ENCODE measurements at regions not wholly inside any gene's neighbourhood (a gene's known extent, or its start where the extent isn't known, plus 50 kb on each side); places are given as distances from the start of the nearest gene placed in this dataset.

DNA sequence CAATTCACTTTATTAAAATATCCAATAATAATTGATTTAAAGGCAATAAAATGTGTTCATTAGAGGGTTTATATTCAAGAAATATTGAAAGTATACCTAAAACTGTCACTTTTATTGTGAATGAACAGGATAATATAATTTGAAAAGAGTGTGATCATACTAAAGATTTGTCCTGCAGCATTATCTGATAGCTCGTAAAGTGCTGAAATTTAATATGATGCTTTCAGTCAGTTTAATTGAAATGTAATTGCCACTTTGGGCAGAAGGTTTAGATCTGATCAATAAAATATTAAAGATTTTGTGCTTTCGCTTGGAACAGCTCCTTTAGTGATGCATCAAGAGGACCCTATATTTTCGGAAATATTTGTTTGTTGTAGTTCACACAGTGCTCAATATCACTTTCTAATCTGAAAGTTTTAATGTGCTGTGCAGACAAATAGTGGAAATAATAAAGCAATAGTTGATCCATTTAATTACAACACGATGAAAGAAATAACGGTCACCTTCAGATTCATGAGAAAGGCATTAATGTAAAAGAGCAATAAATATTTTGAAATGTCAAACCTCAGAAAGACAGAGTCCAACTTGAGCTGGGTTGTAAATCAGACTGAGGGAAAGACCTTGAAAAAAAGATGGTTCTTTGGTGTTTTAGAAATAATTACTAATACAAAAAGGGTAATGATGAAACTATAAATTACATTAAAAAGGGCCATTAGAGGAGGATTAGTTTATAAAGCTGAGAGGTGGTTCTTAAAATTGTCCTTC lies 129.7 kb upstream of the MEIS2 start:
- Histone ChIP-seq H3K36me3 (no peaks in the 10 kb centered on the region), H3K4me3 (no peak overlapping the region), H3K4me1 (no peaks in the 10 kb centered on the region), H3K27me3 (no peaks in the 10 kb centered on the region; the same call in 1 of the 2 replicates), H3K9me3 (replicated peaks) (no peaks in the 10 kb centered on the region), H3K27ac (no peak overlapping the region)
- DNase-seq = no peak

- Histone ChIP-seq H3K27me3 (no peaks in the 10 kb centered on the region), H3K9me3 (replicated peaks) (no peaks in the 10 kb centered on the region), H3K36me3 (no peaks in the 10 kb centered on the region), H3K4me1 (no peaks in the 10 kb centered on the region), H3K4me3 (no peak overlapping the region), H3K27ac (no peak overlapping the region)
- DNase-seq = no peak
Measured at GRCh38 chr15:37245358-37245757, 145.0 kb upstream of the MEIS2 start.

- Histone ChIP-seq H3K4me1 (no peaks in the 10 kb centered on the region), H3K9me3 (replicated peaks) (no peaks in the 10 kb centered on the region), H3K27ac (no peak overlapping the region), H3K27me3 (no peaks in the 10 kb centered on the region), H3K4me3 (no peak overlapping the region), H3K36me3 (no peaks in the 10 kb centered on the region)
- DNase-seq = no peak
Measured at GRCh38 chr15:37246065-37246464, 145.7 kb upstream of the MEIS2 start.

DNA sequence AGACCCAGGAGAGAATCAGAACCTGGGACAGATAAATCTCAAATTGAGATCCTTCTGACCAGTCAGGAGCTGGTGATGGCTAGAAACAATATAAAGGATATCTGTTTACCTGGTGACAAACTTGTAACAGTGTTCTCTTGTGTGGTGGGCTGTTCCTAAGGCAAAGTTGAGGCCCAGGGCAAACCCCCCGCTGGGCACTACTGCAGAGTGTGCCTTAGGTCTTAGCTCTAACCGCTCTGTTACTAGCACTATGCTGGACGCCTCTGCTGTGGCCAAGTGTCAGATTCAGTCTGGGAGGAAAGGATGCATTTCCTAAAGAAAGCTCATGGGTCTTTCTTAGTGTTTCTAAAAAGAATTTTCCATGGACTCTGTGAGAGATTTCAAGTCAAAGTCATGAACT lies 146.5 kb upstream of the MEIS2 start:
- DNase-seq = no peak
- Histone ChIP-seq H3K36me3 (no peaks in the 10 kb centered on the region), H3K9me3 (replicated peaks) (no peaks in the 10 kb centered on the region), H3K4me1 (no peaks in the 10 kb centered on the region), H3K4me3 (no peak overlapping the region), H3K27me3 (no peaks in the 10 kb centered on the region), H3K27ac (no peak overlapping the region)

DNA sequence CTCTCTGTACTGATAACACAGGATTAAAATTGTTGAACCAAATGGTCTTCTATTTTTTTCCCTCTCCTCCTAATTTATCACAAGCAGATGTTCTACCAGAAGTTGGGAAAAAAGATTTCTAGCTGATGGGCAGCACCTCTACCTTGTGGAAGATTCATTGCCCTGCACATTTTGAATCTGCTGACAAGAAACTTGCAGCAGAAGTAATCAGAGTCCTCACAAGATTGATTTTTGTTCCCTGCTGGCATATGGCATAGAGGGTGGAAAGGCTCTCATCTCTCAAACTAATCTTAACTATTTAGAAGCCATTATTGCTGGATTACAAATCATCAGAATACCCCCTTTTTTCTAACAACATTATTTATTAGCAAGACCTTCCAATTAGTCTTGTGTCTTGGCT lies 148.9 kb upstream of the MEIS2 start:
- Histone ChIP-seq H3K27me3 (no peaks in the 10 kb centered on the region), H3K27ac (no peak overlapping the region), H3K4me3 (no peak overlapping the region), H3K4me1 (no peaks in the 10 kb centered on the region), H3K36me3 (no peaks in the 10 kb centered on the region), H3K9me3 (replicated peaks) (no peaks in the 10 kb centered on the region)
- no peak for DNase-seq

GRCh38 chr15:37252530-37252929 lies 152.2 kb upstream of the MEIS2 start:
- Histone ChIP-seq H3K27ac (no peak overlapping the region), H3K27me3 (no peaks in the 10 kb centered on the region), H3K36me3 (no peaks in the 10 kb centered on the region), H3K4me3 (no peak overlapping the region), H3K4me1 (no peaks in the 10 kb centered on the region), H3K9me3 (replicated peaks) (no peaks in the 10 kb centered on the region)
- DNase-seq = no peak

DNA sequence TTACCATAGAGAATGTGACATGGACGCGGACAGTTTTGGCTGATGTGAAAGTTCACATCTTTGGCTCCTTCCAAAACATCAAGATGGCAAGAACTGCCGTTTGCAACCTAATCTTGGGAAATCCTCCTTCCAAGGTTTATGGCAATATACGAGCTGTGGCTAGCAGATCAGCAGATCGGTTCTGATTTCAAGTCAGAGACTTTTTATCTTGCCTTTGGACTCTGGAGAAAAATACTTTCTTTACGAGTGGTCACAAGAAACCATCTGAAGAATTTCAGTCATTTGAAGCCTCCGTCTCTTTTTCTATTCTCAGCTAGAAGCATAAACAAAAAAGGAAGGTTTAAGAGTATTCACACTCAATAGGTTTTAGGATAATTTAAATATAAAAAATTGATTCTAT lies 153.5 kb upstream of the MEIS2 start:
- DNase-seq = no peak
- no peaks in the 10 kb centered on the region for H3K27me3 ChIP-seq
- no peak overlapping the region for H3K4me3 ChIP-seq
- H3K27ac ChIP-seq = no peak overlapping the region
- no peaks in the 10 kb centered on the region for H3K36me3 ChIP-seq
- no peaks in the 10 kb centered on the region for H3K4me1 ChIP-seq
- no peaks in the 10 kb centered on the region for H3K9me3 ChIP-seq (replicated peaks)

- no peak overlapping the region for H3K4me3 ChIP-seq
- H3K27ac ChIP-seq = no peak overlapping the region
- no peaks in the 10 kb centered on the region for H3K4me1 ChIP-seq
- no peaks in the 10 kb centered on the region for H3K36me3 ChIP-seq
- H3K9me3 ChIP-seq (replicated peaks) = no peaks in the 10 kb centered on the region
- no peak for DNase-seq
- H3K27me3 ChIP-seq = no peaks in the 10 kb centered on the region
Measured at GRCh38 chr15:37260255-37260654, 159.9 kb upstream of the MEIS2 start.

GRCh38 chr15:37261685-37262084 lies 161.3 kb upstream of the MEIS2 start:
- no peaks in the 10 kb centered on the region for H3K9me3 ChIP-seq (replicated peaks)
- H3K27ac ChIP-seq = no peak overlapping the region
- H3K27me3 ChIP-seq = no peaks in the 10 kb centered on the region
- H3K4me1 ChIP-seq = no peaks in the 10 kb centered on the region
- H3K36me3 ChIP-seq = no peaks in the 10 kb centered on the region
- no peak overlapping the region for H3K4me3 ChIP-seq
- DNase-seq = no peak

- no peak for DNase-seq
- Histone ChIP-seq H3K4me1 (no peaks in the 10 kb centered on the region), H3K27ac (no peak overlapping the region), H3K9me3 (replicated peaks) (no peaks in the 10 kb centered on the region), H3K27me3 (no peaks in the 10 kb centered on the region), H3K4me3 (no peak overlapping the region), H3K36me3 (no peaks in the 10 kb centered on the region)
Measured at GRCh38 chr15:37262922-37263608, 162.7 kb upstream of the MEIS2 start.

DNA sequence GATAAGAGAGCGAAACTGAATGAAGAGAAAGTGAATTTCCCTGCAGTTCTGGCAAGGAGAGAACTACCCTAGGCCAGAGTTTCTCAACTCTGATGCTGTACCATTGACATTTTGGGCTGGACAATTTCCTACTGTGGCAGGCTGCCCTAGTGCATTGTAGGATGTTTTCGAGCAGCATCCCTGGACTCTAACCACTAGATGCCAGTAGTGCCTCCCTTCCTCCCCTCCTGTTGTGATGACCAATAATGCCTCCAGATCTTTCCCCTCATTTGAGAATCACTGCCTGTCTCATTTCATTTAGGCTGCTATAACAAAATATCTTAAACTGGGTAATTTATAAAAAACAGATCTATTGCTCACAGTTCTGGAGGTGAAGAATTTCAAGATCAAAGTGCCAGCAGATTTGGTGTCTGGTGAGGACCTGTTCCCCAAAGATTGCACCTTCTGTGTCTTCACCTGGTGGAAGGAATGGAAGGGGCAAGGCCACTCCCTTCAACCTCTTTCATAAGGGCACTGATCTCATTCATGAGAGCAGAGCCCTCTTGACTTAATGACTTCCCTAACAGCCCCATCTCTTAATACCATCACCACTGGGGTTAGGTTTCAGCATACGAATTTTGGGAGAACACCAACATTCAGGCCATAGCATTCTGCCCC lies 188.9 kb upstream of the MEIS2 start:
- H3K4me1 ChIP-seq = no peaks in the 10 kb centered on the region
- no peaks in the 10 kb centered on the region for H3K36me3 ChIP-seq
- no peaks in the 10 kb centered on the region for H3K27me3 ChIP-seq
- no peak overlapping the region for H3K27ac ChIP-seq
- no peaks in the 10 kb centered on the region for H3K9me3 ChIP-seq (replicated peaks)
- H3K4me3 ChIP-seq = no peak overlapping the region
- peak in 1 of 2 experiments; percentile 24 for DNase-seq

DNA sequence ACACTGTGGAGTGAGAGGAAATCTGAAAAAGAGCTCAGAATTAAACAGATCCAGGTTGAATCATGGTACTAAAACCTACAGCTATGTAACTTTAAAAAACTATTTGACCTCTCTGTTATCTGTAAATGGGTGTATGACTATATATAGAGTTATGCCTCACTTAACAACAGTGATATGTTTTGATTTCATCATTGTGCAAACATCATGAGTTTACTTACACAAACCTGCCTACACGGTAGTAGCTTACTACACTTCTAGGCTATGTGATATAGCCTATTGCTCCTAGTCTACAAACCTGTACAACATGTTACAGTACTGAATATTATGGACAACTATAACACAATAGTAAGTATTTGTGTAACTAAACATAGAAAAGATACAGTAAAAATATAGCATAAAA lies 191.6 kb upstream of the MEIS2 start:
- no peak overlapping the region for H3K27ac ChIP-seq
- no peaks in the 10 kb centered on the region for H3K4me1 ChIP-seq
- no peak overlapping the region for H3K4me3 ChIP-seq
- H3K9me3 ChIP-seq (replicated peaks) = no peaks in the 10 kb centered on the region
- no peaks in the 10 kb centered on the region for H3K36me3 ChIP-seq
- no peaks in the 10 kb centered on the region for H3K27me3 ChIP-seq
- no peak for DNase-seq

DNA sequence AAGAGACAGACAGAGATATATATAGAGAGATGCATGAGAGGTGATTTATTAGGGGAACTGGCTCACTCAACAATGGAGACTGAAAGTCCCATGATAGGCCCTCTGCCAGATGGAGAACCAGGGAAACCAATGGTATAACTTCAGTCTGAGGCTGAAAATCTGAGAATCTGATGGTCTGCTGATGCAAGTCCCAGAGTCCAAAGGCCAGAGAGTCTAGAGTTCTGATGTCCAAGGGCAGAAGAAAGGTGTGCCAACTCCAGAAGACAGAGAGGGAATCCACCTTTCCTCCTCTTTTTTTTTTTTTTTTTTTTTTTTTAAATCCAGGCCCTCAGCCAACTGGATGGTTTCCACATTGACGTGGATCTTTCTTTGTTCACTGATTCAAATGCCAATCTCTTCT lies 197.9 kb upstream of the MEIS2 start:
- Histone ChIP-seq H3K4me1 (no peaks in the 10 kb centered on the region), H3K27ac (no peak overlapping the region), H3K36me3 (no peaks in the 10 kb centered on the region), H3K27me3 (no peaks in the 10 kb centered on the region), H3K4me3 (no peak overlapping the region), H3K9me3 (replicated peaks) (no peaks in the 10 kb centered on the region)
- DNase-seq = no peak

DNA sequence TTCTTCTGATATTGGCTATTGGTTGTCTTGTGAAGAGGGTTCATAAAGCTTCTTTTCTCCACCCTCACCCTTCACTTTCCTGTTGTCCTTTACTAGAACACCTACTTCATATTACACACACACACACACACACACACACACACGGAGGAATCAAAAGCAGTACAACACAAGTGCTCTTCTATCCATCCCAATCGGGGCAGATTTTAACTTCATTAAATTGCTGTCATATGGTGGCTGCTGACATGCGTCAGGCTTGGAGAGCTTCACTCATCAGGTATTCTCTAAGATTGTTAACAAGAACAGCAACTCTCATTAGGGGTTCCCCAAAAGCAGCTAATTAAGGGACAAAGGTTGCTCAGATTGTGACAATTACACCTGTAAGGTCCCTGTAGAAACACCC lies 239.1 kb upstream of the MEIS2 start:
- Histone ChIP-seq H3K4me3 (no peak overlapping the region), H3K27me3 (no peaks in the 10 kb centered on the region), H3K27ac (no peak overlapping the region), H3K9me3 (replicated peaks) (no peaks in the 10 kb centered on the region), H3K36me3 (no peaks in the 10 kb centered on the region), H3K4me1 (no peaks in the 10 kb centered on the region)
- DNase-seq = no peak

- Histone ChIP-seq H3K27me3 (no peaks in the 10 kb centered on the region), H3K36me3 (no peaks in the 10 kb centered on the region), H3K9me3 (replicated peaks) (no peaks in the 10 kb centered on the region), H3K4me1 (no peaks in the 10 kb centered on the region), H3K4me3 (no peak overlapping the region), H3K27ac (no peak overlapping the region)
- no peak for DNase-seq
Measured at GRCh38 chr15:37339856-37340255, 239.5 kb upstream of the MEIS2 start.
